Lung microvascular endothelial cell (primary cell): ENCODE measurements at regions not wholly inside any gene's neighbourhood (a gene's known extent, or its start where the extent isn't known, plus 50 kb on each side); places are given as distances from the start of the nearest gene placed in this dataset.
"Not testable (repeated sequence)": the region's sequence is repeated elsewhere in the genome, so short reads cannot be mapped to it uniquely, and the experiment has no call there.

Experiments used
- DNase-seq, 2 donors: peaks; one replicate each; pipeline versions ENCODE4 v3.0.0 to v3.0.0-alpha.2; 2010; ENCODE audit warnings: low read depth in 2 of 2

- DNase-seq: no peak
Observed at GRCh38 chr1:47491341-47491753, 53.5 kb downstream of the FOXD2 start.

DNA sequence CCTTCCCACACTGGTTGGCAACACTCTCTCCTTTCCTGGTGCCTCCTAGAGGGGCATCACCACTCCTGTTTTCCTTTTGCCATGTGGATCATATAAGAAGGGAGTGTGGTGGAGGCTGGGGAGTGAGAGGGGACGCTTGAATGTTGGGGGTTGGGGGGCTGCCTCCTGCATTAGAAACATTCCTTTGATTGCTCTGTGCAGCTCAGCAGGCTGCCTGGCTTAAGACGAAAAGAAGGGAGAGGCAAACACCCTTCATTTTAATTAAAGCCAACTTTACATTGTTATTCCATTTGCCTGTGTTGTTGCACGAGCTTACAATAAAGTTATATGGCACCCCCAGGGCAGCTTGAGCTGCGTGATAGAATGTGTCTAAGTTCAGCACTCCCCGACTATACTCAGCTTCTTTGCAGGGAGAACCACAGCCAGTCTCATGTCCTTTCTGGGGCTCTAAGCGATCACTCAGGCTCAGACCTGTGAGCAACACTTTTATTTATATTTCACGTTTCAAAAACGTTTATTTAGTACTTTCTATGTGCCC, 57.4 kb downstream of the FOXD2 start:
- DNase-seq: no peak

DNA sequence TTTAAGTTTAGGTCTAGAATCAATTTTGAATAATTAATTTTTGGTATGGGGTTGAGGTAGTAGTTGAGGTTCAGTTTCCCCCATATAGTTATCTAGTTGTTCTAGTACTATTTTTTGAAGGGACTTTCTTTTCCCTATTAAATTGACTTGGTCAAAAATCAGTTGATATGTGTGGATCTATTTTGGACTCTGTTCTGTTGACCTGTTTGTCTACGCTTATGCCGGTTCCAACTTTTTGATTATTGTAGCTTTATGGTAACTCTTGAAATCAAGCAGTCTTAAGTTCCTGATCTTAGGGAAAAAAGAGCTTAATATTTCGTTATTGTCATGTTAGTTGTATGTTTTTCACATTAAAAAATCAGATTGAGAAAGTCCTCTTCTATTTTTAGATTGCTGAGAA, 60.7 kb downstream of the FOXD2 start:
- DNase-seq: no peak

GRCh38 chr1:47501069-47501468, 63.2 kb downstream of the FOXD2 start:
- DNase-seq: no peak

- DNase-seq: no peak
Observed at GRCh38 chr1:47502746-47503370, 65.0 kb downstream of the FOXD2 start.

DNA sequence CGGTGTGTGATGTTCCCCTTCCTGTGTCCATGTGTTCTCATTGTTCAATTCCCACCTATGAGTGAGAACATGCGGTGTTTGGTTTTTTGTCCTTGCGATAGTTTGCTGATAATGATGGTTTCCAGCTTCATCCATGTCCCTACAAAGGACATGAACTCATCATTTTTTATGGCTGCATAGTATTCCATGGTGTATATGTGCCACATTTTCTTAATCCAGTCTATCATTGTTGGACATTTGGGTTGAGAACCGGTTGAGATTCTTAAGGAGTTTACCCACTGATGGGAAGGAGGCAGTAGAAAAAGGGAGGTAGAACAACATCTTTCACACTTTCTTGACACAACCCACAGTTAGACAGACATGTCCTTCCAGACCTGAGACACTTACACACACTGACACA, 67.0 kb downstream of the FOXD2 start:
- not testable (repeated sequence) for DNase-seq

GRCh38 chr1:47505267-47505666, 67.4 kb downstream of the FOXD2 start:
- DNase-seq: no peak

GRCh38 chr1:47506053-47506452, 68.2 kb downstream of the FOXD2 start:
- DNase-seq: no peak

- no peak for DNase-seq
Observed at GRCh38 chr1:47507144-47507543, 69.3 kb downstream of the FOXD2 start.

DNA sequence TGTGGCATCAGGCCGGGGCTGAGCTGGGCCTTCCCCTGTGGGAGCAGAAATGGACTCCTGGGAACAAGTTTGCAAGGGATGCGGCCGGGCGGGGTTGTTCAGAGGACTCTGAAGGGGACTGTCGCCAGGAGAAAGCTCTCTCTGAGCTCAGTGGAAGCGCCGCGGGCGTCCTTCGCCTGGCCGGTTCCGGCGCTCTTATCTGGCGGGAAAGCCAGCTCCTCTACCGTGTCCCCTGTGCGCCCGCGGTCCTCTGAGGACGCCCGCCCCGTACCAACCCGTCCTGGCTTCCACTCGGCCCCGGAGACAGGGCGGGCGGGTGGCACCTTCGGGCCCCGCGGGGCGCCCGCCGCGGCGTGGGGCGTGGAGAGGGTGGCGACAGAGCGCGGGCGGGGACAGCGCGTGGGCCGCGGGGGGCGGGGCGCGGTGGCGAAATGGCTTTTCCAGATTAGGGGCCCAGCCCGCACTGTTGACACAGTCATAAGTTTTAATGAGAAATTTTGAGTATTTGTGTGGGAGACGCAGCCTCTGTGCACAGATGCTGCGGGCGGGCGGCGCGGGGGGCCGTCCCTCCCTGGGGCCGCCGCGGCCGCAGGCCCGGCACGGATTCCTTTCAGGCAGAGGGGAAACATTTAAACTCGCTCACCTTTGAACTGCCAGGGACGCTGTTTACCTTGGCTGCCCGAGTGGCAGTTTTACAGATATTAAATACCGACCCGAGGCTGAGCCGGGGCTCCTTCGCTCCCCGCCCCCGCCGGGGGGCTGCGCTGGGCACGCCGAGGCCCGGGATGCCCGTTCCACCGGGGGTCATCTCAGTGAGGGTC, 70.2 kb downstream of the FOXD2 start:
- no peak for DNase-seq

DNA sequence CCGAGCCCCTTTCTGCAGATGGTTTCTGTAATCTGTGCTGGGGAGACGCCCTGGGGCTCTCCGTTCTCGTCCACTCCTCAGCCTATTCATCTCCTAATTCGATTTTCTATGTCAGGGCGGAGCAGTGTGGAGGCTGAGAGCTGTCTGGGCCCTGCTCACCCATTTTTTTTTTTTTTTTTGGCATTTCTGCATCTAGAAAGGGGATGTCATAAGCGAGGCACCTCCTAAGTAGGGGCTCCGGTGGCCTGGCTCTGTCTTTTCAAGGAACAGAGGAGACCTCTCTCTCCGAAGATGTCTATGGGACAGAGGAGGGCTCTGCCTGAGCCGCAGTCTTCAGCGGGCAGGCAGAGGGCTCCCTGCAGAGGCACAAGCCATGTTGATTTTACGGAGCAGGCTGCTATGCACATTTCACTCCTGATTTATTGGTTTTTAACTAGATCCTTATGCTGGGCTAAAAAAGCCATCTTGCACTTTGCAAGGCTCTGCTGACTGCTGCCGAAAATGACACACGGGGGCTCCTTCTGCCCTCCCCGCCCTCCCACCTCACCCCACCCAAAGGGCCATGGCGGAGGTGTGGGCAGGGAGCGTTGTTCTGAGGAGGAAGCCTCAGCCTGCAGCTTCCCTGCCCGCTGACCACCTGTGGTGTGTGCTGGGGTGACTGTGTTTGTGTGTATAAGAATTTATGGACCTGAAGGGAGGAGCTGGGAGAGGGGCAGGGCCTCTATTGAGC, 71.0 kb downstream of the FOXD2 start:
- DNase-seq: no peak

GRCh38 chr1:47510282-47510811, 72.5 kb downstream of the FOXD2 start:
- DNase-seq: no peak

DNA sequence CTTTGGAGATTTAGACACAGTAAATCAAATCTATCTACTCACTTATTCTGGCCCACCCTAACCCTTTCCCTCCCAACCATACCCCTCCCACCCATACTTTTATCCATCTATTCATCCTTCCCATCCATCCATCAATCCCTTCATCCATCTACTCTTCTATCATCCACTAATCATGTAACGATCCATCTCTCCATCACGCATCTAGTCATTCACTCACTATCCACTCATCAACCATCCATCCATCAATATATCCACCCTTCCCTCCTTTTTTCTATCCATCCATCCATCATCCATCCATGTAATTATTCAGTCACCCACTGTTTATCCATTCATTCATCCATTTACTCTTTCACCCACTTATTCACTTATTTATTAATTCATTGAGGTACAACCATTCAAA, 74.0 kb downstream of the FOXD2 start:
- DNase-seq: no peak

GRCh38 chr1:47513393-47513792, 75.5 kb downstream of the FOXD2 start:
- no peak for DNase-seq

- no peak for DNase-seq
Observed at GRCh38 chr1:47514229-47514628, 76.4 kb downstream of the FOXD2 start.

DNA sequence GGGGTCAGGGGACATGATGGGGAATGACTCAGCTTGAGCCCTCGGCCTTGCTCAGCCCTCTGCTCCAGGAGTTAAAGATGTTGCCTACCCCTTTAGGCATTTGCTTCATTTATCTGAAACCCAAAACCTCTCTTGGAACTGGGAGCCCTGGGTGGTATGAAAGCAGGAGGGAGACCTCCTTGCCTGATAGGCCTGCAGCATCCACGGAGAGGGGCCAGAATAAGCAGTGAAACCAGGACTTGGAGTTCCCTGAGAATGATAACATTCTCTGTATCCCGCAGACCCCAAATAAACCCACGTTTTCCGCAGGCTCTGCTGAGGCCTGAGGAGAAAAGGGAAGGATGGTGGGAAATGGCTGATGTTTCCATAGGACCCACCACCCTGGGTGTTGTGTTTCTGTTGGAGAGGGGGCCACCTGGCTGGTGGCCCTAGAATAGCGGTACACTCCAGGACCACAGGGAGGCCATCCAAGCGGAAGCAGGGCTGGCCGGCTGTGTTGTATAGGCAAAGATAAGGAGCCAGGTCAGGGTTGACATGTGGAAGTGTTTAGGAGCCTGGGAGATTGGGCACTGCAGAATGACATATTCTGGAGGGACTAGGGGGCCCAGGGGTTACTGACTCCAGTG, 77.4 kb downstream of the FOXD2 start:
- DNase-seq: no peak

DNA sequence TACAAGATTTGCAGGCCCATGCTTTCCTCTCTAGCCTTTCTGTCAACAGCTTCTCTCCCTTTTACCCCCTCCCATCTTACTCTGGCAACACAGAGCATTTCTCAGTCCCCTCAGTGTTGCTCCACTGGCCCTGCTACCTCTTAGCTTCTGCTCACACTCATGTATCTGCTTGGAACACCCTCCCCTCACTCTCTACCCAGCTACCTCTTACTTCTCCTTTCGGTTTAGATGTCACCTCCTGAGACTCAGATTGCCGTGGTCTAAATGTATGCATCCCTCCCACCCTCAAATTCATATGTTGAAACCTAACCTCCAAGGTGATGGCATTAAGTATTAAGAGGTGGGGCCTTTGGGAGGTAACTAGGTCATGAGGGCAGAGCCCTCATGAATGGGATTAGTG, 80.1 kb downstream of the FOXD2 start:
- no peak for DNase-seq

GRCh38 chr1:47519491-47519890, 81.6 kb downstream of the FOXD2 start:
- no peak for DNase-seq

- DNase-seq: no peak
Observed at GRCh38 chr1:47519971-47520370, 82.1 kb downstream of the FOXD2 start.

DNA sequence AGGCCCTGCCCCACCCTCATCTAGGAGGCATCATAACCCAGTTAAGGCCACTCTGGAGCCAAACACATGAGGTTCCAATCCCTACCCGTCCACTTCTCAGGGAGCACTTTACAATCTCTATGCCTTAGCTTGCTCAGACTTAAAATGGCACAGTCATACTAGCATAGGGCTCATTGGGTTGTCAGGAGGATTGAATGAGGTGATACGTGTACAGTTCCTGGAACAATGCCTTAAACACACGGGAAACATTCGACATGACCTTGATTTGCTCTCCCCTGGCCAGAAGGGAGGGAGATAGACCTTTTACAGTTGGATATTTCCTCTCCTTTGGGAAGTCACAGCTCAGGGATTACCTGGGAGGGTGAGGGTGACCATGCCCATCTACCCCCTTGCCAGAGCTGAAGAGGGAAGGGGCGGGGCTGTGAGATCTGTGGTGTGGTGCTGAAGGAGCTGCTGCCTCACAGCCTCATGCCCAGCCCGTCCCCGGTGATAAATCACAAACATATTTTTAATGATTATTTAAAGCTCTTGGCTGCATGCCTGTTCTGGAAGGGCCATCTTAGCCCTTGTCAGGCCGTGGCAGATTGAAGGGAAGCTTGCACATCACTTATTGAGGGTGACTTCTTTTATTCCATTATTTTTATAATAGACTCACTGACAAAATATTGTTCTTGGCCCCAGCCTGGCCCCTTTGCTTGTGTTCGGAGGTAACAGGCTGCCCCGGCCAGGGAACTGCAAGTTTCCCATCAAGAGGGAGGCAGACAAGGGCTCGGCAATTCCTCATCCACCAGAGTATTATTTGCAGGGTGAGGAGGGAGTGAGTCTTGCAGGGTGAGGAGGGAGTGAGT, 83.4 kb downstream of the FOXD2 start:
- DNase-seq: peak in 1 of 2 donors; percentile 51
